ENCODE measurements at regions not wholly inside any gene's neighbourhood (a gene's known extent, or its start where the extent isn't known, plus 50 kb on each side); places are given as distances from the start of the nearest gene placed in this dataset.

GRCh38 chr13:73962284-73962683 lies 171.9 kb downstream of the KLF12 start:
- 78 to 86% (median 78%) methylated on average over 5 of the region's 5 CpGs for WGBS, 3 donors
- intact Hi-C loops (cut with DNase I), result no loop called here
- no peak for TF ChIP-seq CTCF (IDR thresholded peaks at IDR 0.05)
- no peak for TF ChIP-seq POLR2A (IDR thresholded peaks at IDR 0.05)
- TF ChIP-seq EP300 (IDR thresholded peaks at IDR 0.05), result no peak

GRCh38 chr13:73961181-73961580 lies 173.0 kb downstream of the KLF12 start:
- H3K36me3 ChIP-seq, result no peaks in the 10 kb centered on the region
- TF ChIP-seq CTCF (IDR thresholded peaks at IDR 0.05) (no peak), POLR2A (IDR thresholded peaks at IDR 0.05) (no peak)

More at GRCh38 chr13:73962284-73962683, 171.9 kb downstream of the KLF12 start:
- no peak overlapping the region for H3K4me3 ChIP-seq
- H3K27ac ChIP-seq, result no peak overlapping the region
- no peaks in the 10 kb centered on the region for H3K4me1 ChIP-seq (ENCODE audit: insufficient read depth)
- no peaks in the 10 kb centered on the region for H3K27me3 ChIP-seq
- H3K36me3 ChIP-seq, result no peaks in the 10 kb centered on the region
- H3K9me3 ChIP-seq, result no peaks in the 10 kb centered on the region
- no peak for DNase-seq

GRCh38 chr13:73960474-73960873 lies 173.7 kb downstream of the KLF12 start:
- no peaks in the 10 kb centered on the region for H3K27me3 ChIP-seq
- no peaks in the 10 kb centered on the region for H3K36me3 ChIP-seq
- DNase-seq, result no peak
- 21 to 32% (median 22%) methylated on average over 1 of the region's 1 CpG for WGBS, 3 donors
- H3K4me1 ChIP-seq (ENCODE audit: insufficient read depth), result no peaks in the 10 kb centered on the region
- intact Hi-C loops (cut with DNase I), result no loop called here
- TF ChIP-seq EP300 (IDR thresholded peaks at IDR 0.05) (no peak), CTCF (IDR thresholded peaks at IDR 0.05) (no peak), POLR2A (IDR thresholded peaks at IDR 0.05) (no peak)
- H3K4me3 ChIP-seq, result no peak overlapping the region
- no peak overlapping the region for H3K27ac ChIP-seq
- no peaks in the 10 kb centered on the region for H3K9me3 ChIP-seq

More at GRCh38 chr13:73961181-73961580, 173.0 kb downstream of the KLF12 start:
- H3K27me3 ChIP-seq, result no peaks in the 10 kb centered on the region
- WGBS, 3 donors, result 56 to 60% (median 57%) methylated on average over 4 of the region's 4 CpGs
- H3K9me3 ChIP-seq, result no peaks in the 10 kb centered on the region
- intact Hi-C loops (cut with DNase I), result no loop called here
- H3K4me1 ChIP-seq (ENCODE audit: insufficient read depth), result no peaks in the 10 kb centered on the region
- DNase-seq, result no peak
- no peak overlapping the region for H3K4me3 ChIP-seq
- H3K27ac ChIP-seq, result no peak overlapping the region

- intact Hi-C loops (cut with DNase I), result no loop called here
- WGBS, 3 donors, result 92 to 95% (median 94%) methylated on average over 8 of the region's 8 CpGs
- TF ChIP-seq EP300 (IDR thresholded peaks at IDR 0.05) (no peak), CTCF (IDR thresholded peaks at IDR 0.05) (no peak), POLR2A (IDR thresholded peaks at IDR 0.05) (no peak)
Measured at GRCh38 chr13:73958657-73959397, 175.4 kb downstream of the KLF12 start.

More at GRCh38 chr13:73958657-73959397, 175.4 kb downstream of the KLF12 start:
- Histone ChIP-seq H3K27me3 (no peaks in the 10 kb centered on the region), H3K9me3 (no peaks in the 10 kb centered on the region), H3K36me3 (no peaks in the 10 kb centered on the region), H3K4me1 (ENCODE audit: insufficient read depth) (no peaks in the 10 kb centered on the region), H3K27ac (no peak overlapping the region), H3K4me3 (no peak overlapping the region)
- no peak for DNase-seq

Measured in ovary (tissue), 7 donors.